GM12878 (cell line): ENCODE measurements at regions not wholly inside any gene's neighbourhood (a gene's known extent, or its start where the extent isn't known, plus 50 kb on each side); places are given as distances from the start of the nearest gene placed in this dataset.

Experiments used
- ATAC-seq: fragments of 200-7000 bp; cut with Tn5 transposase; 3 replicates; pipeline ENCODE4 v1.9.1; 2020; ENCODE audit warnings: mild to moderate bottlenecking, moderate library complexity
- BruUV-seq: library from RNA; stranded (reverse); fragments of 400-500 nt; replicated peaks from 2 replicates; lab custom pipeline; 2021; lab: Mats Ljungman, UMichigan
- CTCF ChIA-PET: fragments of 300-600 bp; sonication (Branson Sonifier 250); formaldehyde crosslinking; extraction: SDS; loops from one replicate; lab custom pipeline; 2021; ENCODE audit warnings: inconsistent platforms; lab: Yijun Ruan, JAX
- POLR2A ChIA-PET: fragments of 350-600 bp; formaldehyde crosslinking; extraction: SDS; loops from one replicate; lab custom pipeline; 2021; ENCODE audit warnings: inconsistent platforms; lab: Charles Lee
- RAD21 ChIA-PET: fragments of 300-600 bp; sonication (Branson Sonifier 250); formaldehyde crosslinking; loops from one replicate; lab custom pipeline; 2023; ENCODE audit warnings: antibody characterized with exemption; ENCODE audit not compliant: unreplicated experiment; lab: Charles Lee
- SMC1A ChIA-PET: fragments of 300-600 bp; sonication (Branson Sonifier 250); formaldehyde crosslinking; loops from one replicate; lab custom pipeline; 2023; ENCODE audit not compliant: unreplicated experiment, uncharacterized antibody; lab: Charles Lee
- DNase-seq: peaks from one replicate; pipeline ENCODE4 v3.0.0-alpha.2; 2011; ENCODE audit warnings: low read depth, low spot score
- FAIRE-seq: peaks from 3 replicates; lab custom pipeline; 2011; peaks lifted over from hg19 to GRCh38; lab: Jason Lieb, UNC
- H2AFZ ChIP-seq: 2 replicates; pipeline ENCODE4 v1.6.0; 2011; ENCODE audit warnings: low read depth, low read length, control low read depth; ENCODE audit not compliant: control insufficient read depth
- H3K27ac ChIP-seq: 2 replicates; pipeline ENCODE4 v1.5.1; 2011; ENCODE audit warnings: control low read depth; ENCODE audit not compliant: control insufficient read depth, insufficient read depth
- H3K27me3 ChIP-seq, 2 experiments: replicated peaks in 1 of 2; 2 replicates each; pipeline versions ENCODE4 v1.6.0 to v1.6.1; 2011; ENCODE audit warnings: low read length in 1 of 2; ENCODE audit not compliant: control insufficient read depth in 2 of 2, insufficient read depth in 2 of 2
- H3K36me3 ChIP-seq, 2 experiments: 2 replicates each; pipeline ENCODE4 v1.5.1; 2011; ENCODE audit warnings: low read length in 1 of 2; ENCODE audit not compliant: control insufficient read depth in 2 of 2, insufficient read depth in 2 of 2
- H3K4me1 ChIP-seq: 2 replicates; pipeline ENCODE4 v1.6.1; 2011; ENCODE audit warnings: mild to moderate bottlenecking, low read length, moderate library complexity, mixed read lengths; ENCODE audit not compliant: control insufficient read depth, insufficient read depth
- H3K4me2 ChIP-seq: 2 replicates; pipeline ENCODE4 v1.6.0; 2011; ENCODE audit warnings: control low read depth; ENCODE audit not compliant: control insufficient read depth, insufficient read depth
- H3K4me3 ChIP-seq: fragments of 200-600 bp; sonication (generic); 2 replicates; pipeline ENCODE4 v1.5.1; 2016
- H3K79me2 ChIP-seq: 2 replicates; pipeline ENCODE4 v1.6.0; 2011; ENCODE audit warnings: low read length; ENCODE audit not compliant: control insufficient read depth, insufficient read depth
- H3K9ac ChIP-seq: 2 replicates; pipeline ENCODE4 v1.8.0; 2011; ENCODE audit warnings: low read length, control low read depth, mixed read lengths; ENCODE audit not compliant: control insufficient read depth, insufficient read depth
- H3K9me3 ChIP-seq: replicated peaks from 3 replicates; pipeline ENCODE4 v1.5.1; 2011; ENCODE audit warnings: mild to moderate bottlenecking, low read length; ENCODE audit not compliant: control insufficient read depth, insufficient read depth
- H4K20me1 ChIP-seq: 2 replicates; pipeline ENCODE4 v1.6.0; 2011; ENCODE audit not compliant: control insufficient read depth, insufficient read depth
- CBFB ChIP-seq: IDR thresholded peaks from 2 replicates; pipeline ENCODE4 v1.6.1; 2016; ENCODE audit warnings: antibody characterized with exemption, low read depth
- CEBPB ChIP-seq, 2 experiments: fragments of 150-350 bp in 1 of 2; IDR thresholded peaks; 2 replicates each; pipeline ENCODE4 v1.6.1; 2012 to 2014; ENCODE audit warnings: low read depth in 2 of 2, low read length in 2 of 2, borderline replicate concordance in 1 of 2, inconsistent platforms in 1 of 2
- CREM ChIP-seq: IDR thresholded peaks from 2 replicates; pipeline ENCODE4 v1.6.1; 2014; ENCODE audit warnings: antibody characterized with exemption, low read depth
- FOXM1 ChIP-seq: IDR thresholded peaks from 2 replicates; pipeline ENCODE4 v1.6.1; 2012; ENCODE audit warnings: low read depth, mild to moderate bottlenecking, inconsistent platforms, low read length, moderate library complexity
- IRF4 ChIP-seq: IDR thresholded peaks from 2 replicates; pipeline ENCODE4 v1.6.1; 2011; ENCODE audit warnings: low read depth, low read length
- NFXL1 ChIP-seq: fragments of 450-650 bp; IDR thresholded peaks from 2 replicates; pipeline ENCODE4 v1.6.1; 2017; ENCODE audit warnings: antibody characterized with exemption, mild to moderate bottlenecking, borderline replicate concordance
- PAX5 ChIP-seq: IDR thresholded peaks from 2 replicates; pipeline ENCODE4 v1.6.1; 2011; ENCODE audit warnings: low read depth, low read length, borderline replicate concordance
- RBBP5 ChIP-seq: fragments of 200-600 bp; sonication (generic); conservative IDR thresholded peaks from 2 replicates; pipeline ENCODE4 v1.6.1; 2016
- SIN3A ChIP-seq: IDR thresholded peaks from 2 replicates; pipeline ENCODE4 v1.6.1; 2012; ENCODE audit warnings: low read depth, low read length, improper control_type of control experiment
- SP1 ChIP-seq: IDR thresholded peaks from one replicate; pipeline ENCODE4 v1.6.1; 2011; ENCODE audit warnings: low read depth, low read length
- SRF ChIP-seq, 2 experiments: IDR thresholded peaks; 2 replicates each; pipeline ENCODE4 v1.6.1; 2011; ENCODE audit warnings: low read depth in 2 of 2, low read length in 2 of 2, mild to moderate bottlenecking in 1 of 2, moderate library complexity in 1 of 2
- TBL1XR1 ChIP-seq: IDR thresholded peaks from 2 replicates; pipeline ENCODE4 v1.6.1; 2012; ENCODE audit warnings: low read depth, low read length, improper control_type of control experiment
- WGBS: methylation state at CpG from one replicate; pipeline ENCODE4 v1.1.6; 2016; ENCODE audit warnings: low lambda C conversion rate; ENCODE audit not compliant: insufficient replicate concordance, insufficient coverage; ENCODE audit errors: missing lambda C conversion rate; 5-methylcytosine and 5-hydroxymethylcytosine counted together
- in situ Hi-C: fragments of 300-500 bp; cut with MboI; formaldehyde crosslinking; loops from 9 replicates; pipeline ENCODE4 v1.14.3; 2018; ENCODE audit warnings: mixed read lengths
- intact Hi-C: fragments of 100-400 bp; cut with micrococcal nuclease; formaldehyde crosslinking; loops from one replicate; pipeline ENCODE4 v1.14.2; 2022; ENCODE audit not compliant: unreplicated experiment
- TF ChIP-seq, protein P1 (sequence below): IDR thresholded peaks from 2 replicates; pipeline ENCODE4 v1.6.1; 2011; ENCODE audit warnings: low read depth, low read length, improper control_type of control experiment, borderline replicate concordance
- TF ChIP-seq, protein P2 (sequence below): fragments of 450-650 bp; IDR thresholded peaks from 2 replicates; pipeline ENCODE4 v1.6.1; 2017; ENCODE audit warnings: borderline replicate concordance
- TF ChIP-seq, protein P3 (sequence below): fragments of 150-350 bp; IDR thresholded peaks from 2 replicates; pipeline ENCODE4 v1.6.1; 2014; ENCODE audit warnings: mild to moderate bottlenecking, low read depth, low read length
- TF ChIP-seq, protein P4 (sequence below): fragments of 450-650 bp; formaldehyde crosslinking; IDR thresholded peaks from 2 replicates; pipeline ENCODE4 v1.4.0; 2022; ENCODE audit warnings: mild to moderate bottlenecking, moderate library complexity

DNA sequence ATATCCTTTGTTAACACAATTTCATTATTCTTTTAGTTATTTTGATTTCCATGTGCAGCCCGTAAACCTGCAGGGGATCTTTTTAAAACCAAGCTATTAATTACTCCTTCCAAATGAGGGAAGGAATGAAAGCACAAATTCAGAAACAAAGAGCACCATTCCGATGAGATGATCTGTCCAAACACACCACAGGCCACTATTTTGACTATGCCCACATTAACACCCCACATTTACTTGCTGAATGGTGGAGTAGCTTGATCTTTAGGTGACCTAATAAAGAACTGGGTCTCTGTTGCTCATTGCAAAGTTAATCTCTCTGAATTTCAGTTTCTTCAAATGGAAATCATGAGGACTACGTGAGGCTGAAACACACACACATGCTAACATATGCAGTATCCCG lies 218.0 kb downstream of the IRS1 start (continued):
- TF ChIP-seq, protein P1, sequence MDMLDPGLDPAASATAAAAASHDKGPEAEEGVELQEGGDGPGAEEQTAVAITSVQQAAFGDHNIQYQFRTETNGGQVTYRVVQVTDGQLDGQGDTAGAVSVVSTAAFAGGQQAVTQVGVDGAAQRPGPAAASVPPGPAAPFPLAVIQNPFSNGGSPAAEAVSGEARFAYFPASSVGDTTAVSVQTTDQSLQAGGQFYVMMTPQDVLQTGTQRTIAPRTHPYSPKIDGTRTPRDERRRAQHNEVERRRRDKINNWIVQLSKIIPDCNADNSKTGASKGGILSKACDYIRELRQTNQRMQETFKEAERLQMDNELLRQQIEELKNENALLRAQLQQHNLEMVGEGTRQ: no peak
- no peak for TF ChIP-seq CBFB
- TF ChIP-seq, protein P2, sequence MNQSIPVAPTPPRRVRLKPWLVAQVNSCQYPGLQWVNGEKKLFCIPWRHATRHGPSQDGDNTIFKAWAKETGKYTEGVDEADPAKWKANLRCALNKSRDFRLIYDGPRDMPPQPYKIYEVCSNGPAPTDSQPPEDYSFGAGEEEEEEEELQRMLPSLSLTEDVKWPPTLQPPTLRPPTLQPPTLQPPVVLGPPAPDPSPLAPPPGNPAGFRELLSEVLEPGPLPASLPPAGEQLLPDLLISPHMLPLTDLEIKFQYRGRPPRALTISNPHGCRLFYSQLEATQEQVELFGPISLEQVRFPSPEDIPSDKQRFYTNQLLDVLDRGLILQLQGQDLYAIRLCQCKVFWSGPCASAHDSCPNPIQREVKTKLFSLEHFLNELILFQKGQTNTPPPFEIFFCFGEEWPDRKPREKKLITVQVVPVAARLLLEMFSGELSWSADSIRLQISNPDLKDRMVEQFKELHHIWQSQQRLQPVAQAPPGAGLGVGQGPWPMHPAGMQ: no peak
- TF ChIP-seq FOXM1: no peak
- no peak for TF ChIP-seq PAX5
- no peak for TF ChIP-seq RBBP5
- no peak for TF ChIP-seq SRF (IDR thresholded peaks at IDR 0.05; ENCODE audit: low read depth in 2 of 2, low read length in 2 of 2)
- no peak for TF ChIP-seq IRF4
- no peak for TF ChIP-seq NFXL1

DNA sequence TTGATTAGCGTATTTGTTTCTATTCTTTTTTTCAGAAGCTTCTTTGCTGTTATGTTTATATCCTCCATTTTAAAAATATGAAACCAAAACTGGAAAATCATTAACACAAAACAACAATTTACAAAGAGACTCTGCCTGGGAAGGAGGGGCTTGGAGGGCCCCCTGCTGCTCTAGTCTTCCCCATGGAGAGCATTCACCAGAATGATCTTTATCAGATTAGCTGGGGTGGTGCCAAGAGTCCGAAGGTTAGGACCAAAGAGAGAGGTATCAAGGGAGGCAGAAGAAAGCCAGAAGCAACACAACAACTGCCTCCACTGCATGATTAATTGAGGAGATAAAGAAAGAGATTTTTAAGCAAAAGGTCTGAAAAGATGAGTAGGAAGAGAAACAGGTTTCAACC lies 218.6 kb downstream of the IRS1 start:
- no peaks in the 10 kb centered on the region for H3K9me3 ChIP-seq
- H3K4me1 ChIP-seq: no peaks in the 10 kb centered on the region
- TF ChIP-seq CEBPB (IDR thresholded peaks at IDR 0.05; ENCODE audit: borderline replicate concordance in 1 of 2, low read depth in 2 of 2, low read length in 2 of 2) (no peak), CREM (no peak), SIN3A (no peak), SP1 (no peak), TBL1XR1 (no peak)
- TF ChIP-seq, protein P3, sequence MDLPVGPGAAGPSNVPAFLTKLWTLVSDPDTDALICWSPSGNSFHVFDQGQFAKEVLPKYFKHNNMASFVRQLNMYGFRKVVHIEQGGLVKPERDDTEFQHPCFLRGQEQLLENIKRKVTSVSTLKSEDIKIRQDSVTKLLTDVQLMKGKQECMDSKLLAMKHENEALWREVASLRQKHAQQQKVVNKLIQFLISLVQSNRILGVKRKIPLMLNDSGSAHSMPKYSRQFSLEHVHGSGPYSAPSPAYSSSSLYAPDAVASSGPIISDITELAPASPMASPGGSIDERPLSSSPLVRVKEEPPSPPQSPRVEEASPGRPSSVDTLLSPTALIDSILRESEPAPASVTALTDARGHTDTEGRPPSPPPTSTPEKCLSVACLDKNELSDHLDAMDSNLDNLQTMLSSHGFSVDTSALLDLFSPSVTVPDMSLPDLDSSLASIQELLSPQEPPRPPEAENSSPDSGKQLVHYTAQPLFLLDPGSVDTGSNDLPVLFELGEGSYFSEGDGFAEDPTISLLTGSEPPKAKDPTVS: no peak
- TF ChIP-seq, protein P4, sequence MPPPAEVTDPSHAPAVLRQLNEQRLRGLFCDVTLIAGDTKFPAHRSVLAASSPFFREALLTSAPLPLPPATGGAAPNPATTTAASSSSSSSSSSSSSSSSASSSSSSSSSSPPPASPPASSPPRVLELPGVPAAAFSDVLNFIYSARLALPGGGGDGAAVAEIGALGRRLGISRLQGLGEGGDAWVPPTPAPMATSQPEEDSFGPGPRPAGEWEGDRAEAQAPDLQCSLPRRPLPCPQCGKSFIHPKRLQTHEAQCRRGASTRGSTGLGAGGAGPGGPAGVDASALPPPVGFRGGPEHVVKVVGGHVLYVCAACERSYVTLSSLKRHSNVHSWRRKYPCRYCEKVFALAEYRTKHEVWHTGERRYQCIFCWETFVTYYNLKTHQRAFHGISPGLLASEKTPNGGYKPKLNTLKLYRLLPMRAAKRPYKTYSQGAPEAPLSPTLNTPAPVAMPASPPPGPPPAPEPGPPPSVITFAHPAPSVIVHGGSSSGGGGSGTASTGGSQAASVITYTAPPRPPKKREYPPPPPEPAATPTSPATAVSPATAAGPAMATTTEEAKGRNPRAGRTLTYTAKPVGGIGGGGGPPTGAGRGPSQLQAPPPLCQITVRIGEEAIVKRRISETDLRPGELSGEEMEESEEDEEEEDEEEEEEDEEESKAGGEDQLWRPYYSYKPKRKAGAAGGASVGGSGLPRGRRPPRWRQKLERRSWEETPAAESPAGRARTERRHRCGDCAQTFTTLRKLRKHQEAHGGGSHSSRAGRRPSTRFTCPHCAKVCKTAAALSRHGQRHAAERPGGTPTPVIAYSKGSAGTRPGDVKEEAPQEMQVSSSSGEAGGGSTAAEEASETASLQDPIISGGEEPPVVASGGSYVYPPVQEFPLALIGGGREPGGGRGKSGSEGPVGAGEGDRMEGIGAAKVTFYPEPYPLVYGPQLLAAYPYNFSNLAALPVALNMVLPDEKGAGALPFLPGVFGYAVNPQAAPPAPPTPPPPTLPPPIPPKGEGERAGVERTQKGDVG (CRISPR knock-in tag): no peak
- POLR2A ChIA-PET: no interaction called here
- no peaks in the 10 kb centered on the region for H3K79me2 ChIP-seq
- no peak overlapping the region for H3K4me3 ChIP-seq
- H4K20me1 ChIP-seq: no peaks in the 10 kb centered on the region
- no peaks in the 10 kb centered on the region; a peak in 1 of 4 replicates for H3K27me3 ChIP-seq
- FAIRE-seq: no peak
- in situ Hi-C loops: no loop called here
- no peak overlapping the region for H3K4me2 ChIP-seq
- no peak overlapping the region for H2AFZ ChIP-seq
- no TSS peak for BruUV-seq
- H3K27ac ChIP-seq: no peak overlapping the region
- CTCF ChIA-PET: interaction anchor here (0.6 kb wide), 1 partner anchor 212 kb away, joined by 3 read pairs; no protein-coding TSS in a partner anchor
- RAD21 ChIA-PET: no interaction called here
- no peak for ATAC-seq
- no peak for DNase-seq
- no peaks in the 10 kb centered on the region for H3K36me3 ChIP-seq
- no peak overlapping the region for H3K9ac ChIP-seq
- SMC1A ChIA-PET: no interaction called here
- WGBS: 19% methylated on average over 2 of the region's 2 CpGs
- intact Hi-C loops: no loop called here
